Heart left ventricle (tissue), 16 donors: ENCODE measurements at regions not wholly inside any gene's neighbourhood (a gene's known extent, or its start where the extent isn't known, plus 50 kb on each side); places are given as distances from the start of the nearest gene placed in this dataset.

Experiments used
- ATAC-seq, 4 donors: fragments of 200-7000 bp; cut with Tn5 transposase; one replicate each; pipeline ENCODE4 v1.9.1; 2020 to 2022; ENCODE audit warnings: moderate library complexity in 4 of 4, mild to moderate bottlenecking in 3 of 4, moderate number of reproducible peaks in 1 of 4
- DNase-seq, 5 donors: peaks; one replicate each; pipeline ENCODE4 v3.0.0-alpha.2; 2020
- H3K27ac ChIP-seq, 12 donors: fragments of 200-600 bp; sonication (generic) in 4 of 12; one replicate each; pipeline versions ENCODE4 v1.5.0 to v1.8.0; 2016 to 2022; ENCODE audit warnings: mild to moderate bottlenecking in 2 of 12
- H3K27me3 ChIP-seq, 9 donors: fragments of 200-600 bp; sonication (generic) in 2 of 9; one replicate each; pipeline versions ENCODE4 v1.5.1 to v1.8.0; 2016 to 2022; ENCODE audit warnings: mild to moderate bottlenecking in 3 of 9
- H3K36me3 ChIP-seq, 9 donors: fragments of 200-600 bp; sonication (generic) in 2 of 9; one replicate each; pipeline versions ENCODE4 v1.5.0 to v1.8.0; 2018 to 2022; ENCODE audit warnings: mild to moderate bottlenecking in 2 of 9
- H3K4me1 ChIP-seq, 12 donors: fragments of 200-600 bp; sonication (generic) in 4 of 12; one replicate each; pipeline versions ENCODE4 v1.5.0 to v1.8.0; 2016 to 2022; ENCODE audit warnings: mild to moderate bottlenecking in 3 of 12
- H3K4me3 ChIP-seq, 12 donors: fragments of 200-600 bp; sonication (generic) in 4 of 12; one replicate each; pipeline versions ENCODE4 v1.5.0 to v1.8.0; 2017 to 2022; ENCODE audit warnings: mild to moderate bottlenecking in 9 of 12, moderate library complexity in 4 of 12
- H3K9me3 ChIP-seq, 12 donors: fragments of 200-600 bp; sonication (generic) in 4 of 12; one replicate each; pipeline versions ENCODE4 v1.5.0 to v1.8.0; 2016 to 2022; ENCODE audit warnings: mild to moderate bottlenecking in 1 of 12
- POLR2A ChIP-seq, 2 donors: fragments of 450-650 bp; IDR thresholded peaks; one replicate each; pipeline ENCODE4 v1.6.1; 2017; ENCODE audit warnings: antibody characterized with exemption in 2 of 2, mild to moderate bottlenecking in 2 of 2, moderate library complexity in 2 of 2
- WGBS, 4 donors: extraction: QIAGEN DNeasy Blood & Tissue Kit in 2 of 4; methylation state at CpG; one replicate each; pipeline versions ENCODE4 v1.1.5 to v1.1.7; 2013 to 2018; 5-methylcytosine and 5-hydroxymethylcytosine counted together
- intact Hi-C, 10 donors: fragments of 100-400 bp; cut with DNase I; formaldehyde crosslinking; loops; one replicate each; pipeline versions ENCODE4 v1.11.1 to v1.14.2; 2022
- TF ChIP-seq, protein P1 (sequence below), 12 donors: fragments of 200-600 bp; sonication (generic) in 4 of 12; IDR thresholded peaks; one replicate each; pipeline versions ENCODE4 v1.5.0 to v1.8.0; 2018 to 2022; ENCODE audit warnings: antibody characterized with exemption in 12 of 12, mild to moderate bottlenecking in 5 of 12
- donor health status: ischemic (EF 13 %, LVEDD 7.1; RV severe dilation, severe dysfunction).
- donor health status: healthy with polysubstance abuse.
- donor health status: DM: no; HTN: yes; CAD: no.
- donor health status: DM: no; HTN: no; CAD: no.
- donor health status: ischemic (EF 25% LVEDD 6.9; RV normal size, moderate dysfunction).
- donor health status: ischemic (EF 25% LVEDD 5.7; RV mildly dilated, moderate dysfunction).
- donor health status: healthy.
- donor health status: DM: yes; HTN: yes; CAD: no.
- donor health status: ischemic (EF 35%, LVEDD 5.7; RV mildly dilated, moderate dysfunction).
- donor health status: nonischemic (EF 11% LVEDD 7.7; RV severe dilation, severe dysfunction).
- donor health status: DM: yes; HTN: yes; CAD: no.
- donor health status: PGD.
- donor health status: ischemic (EF 29% LVEDD 5.4; RV normal size, mild dysfunction).
- donor health status: nonischemic (EF 23%, LVEDD 6.1; RV moderate dilation, normal function).

DNA sequence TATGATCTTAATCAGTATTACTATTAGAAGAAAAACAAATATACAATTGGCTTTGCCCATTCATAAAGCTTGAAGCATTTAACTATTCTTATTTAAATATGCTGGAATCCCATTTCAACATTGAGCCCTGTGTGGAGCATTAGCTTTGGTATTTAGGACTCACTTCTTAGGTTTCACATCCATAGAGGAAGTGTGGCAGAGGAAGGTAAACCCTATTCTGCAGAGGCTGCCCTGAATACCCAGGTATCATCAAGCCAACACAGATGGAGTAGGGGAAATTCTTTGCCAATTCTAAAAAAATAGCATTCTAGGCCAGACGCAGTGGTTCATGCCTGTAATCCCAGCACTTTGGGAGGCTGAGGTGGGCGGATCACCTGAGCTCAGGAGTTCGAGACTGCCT, 361.5 kb downstream of the FIGN start:
- DNase-seq = no peak
- Histone ChIP-seq H3K4me3 (no peak overlapping the region), H3K4me1 (no peaks in the 10 kb centered on the region), H3K27ac (no peak overlapping the region), H3K9me3 (peaks cover 0 to 8% (median 0%) of the 10 kb centered on the region in 12 donors), H3K27me3 (no peaks in the 10 kb centered on the region), H3K36me3 (no peaks in the 10 kb centered on the region)
- intact Hi-C loops = no loop called here
- ATAC-seq = no peak
- no peak for TF ChIP-seq POLR2A (IDR thresholded peaks at IDR 0.05)
- TF ChIP-seq, protein P1, sequence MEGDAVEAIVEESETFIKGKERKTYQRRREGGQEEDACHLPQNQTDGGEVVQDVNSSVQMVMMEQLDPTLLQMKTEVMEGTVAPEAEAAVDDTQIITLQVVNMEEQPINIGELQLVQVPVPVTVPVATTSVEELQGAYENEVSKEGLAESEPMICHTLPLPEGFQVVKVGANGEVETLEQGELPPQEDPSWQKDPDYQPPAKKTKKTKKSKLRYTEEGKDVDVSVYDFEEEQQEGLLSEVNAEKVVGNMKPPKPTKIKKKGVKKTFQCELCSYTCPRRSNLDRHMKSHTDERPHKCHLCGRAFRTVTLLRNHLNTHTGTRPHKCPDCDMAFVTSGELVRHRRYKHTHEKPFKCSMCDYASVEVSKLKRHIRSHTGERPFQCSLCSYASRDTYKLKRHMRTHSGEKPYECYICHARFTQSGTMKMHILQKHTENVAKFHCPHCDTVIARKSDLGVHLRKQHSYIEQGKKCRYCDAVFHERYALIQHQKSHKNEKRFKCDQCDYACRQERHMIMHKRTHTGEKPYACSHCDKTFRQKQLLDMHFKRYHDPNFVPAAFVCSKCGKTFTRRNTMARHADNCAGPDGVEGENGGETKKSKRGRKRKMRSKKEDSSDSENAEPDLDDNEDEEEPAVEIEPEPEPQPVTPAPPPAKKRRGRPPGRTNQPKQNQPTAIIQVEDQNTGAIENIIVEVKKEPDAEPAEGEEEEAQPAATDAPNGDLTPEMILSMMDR (IDR thresholded peaks at IDR 0.05) = no peak
- 93 to 97% (median 95%) methylated on average over 3 of the region's 3 CpGs for WGBS, 4 donors

DNA sequence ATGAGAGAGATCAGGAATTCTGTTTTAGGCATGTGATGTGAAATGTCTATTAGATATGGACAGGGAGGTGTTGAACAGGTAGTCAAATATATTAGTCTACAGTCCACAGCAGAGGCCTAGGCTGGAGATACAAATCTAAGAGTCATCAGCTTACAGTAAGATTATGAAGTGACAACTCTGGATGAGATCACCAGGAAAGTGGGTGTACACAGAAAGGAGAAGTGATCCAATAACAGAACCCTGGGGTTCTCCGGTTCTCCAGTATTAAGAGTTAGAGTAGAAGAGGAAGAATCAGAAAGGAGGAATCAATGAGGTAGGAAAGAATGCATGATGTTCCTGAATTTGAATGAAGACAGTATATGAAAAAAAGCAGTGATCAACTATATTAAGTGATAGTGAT, 362.3 kb downstream of the FIGN start:
- Histone ChIP-seq H3K4me3 (no peak overlapping the region), H3K27ac (no peak overlapping the region), H3K27me3 (no peaks in the 10 kb centered on the region), H3K4me1 (no peaks in the 10 kb centered on the region), H3K36me3 (no peaks in the 10 kb centered on the region), H3K9me3 (peaks cover 0 to 5% (median 0%) of the 10 kb centered on the region in 12 donors)
- intact Hi-C loops = no loop called here
- no peak for DNase-seq
- no peak for TF ChIP-seq POLR2A (IDR thresholded peaks at IDR 0.05)
- TF ChIP-seq, protein P1 (IDR thresholded peaks at IDR 0.05) = no peak
- 84 to 93% (median 88%) methylated on average over 1 of the region's 1 CpG for WGBS, 4 donors
- ATAC-seq = no peak

DNA sequence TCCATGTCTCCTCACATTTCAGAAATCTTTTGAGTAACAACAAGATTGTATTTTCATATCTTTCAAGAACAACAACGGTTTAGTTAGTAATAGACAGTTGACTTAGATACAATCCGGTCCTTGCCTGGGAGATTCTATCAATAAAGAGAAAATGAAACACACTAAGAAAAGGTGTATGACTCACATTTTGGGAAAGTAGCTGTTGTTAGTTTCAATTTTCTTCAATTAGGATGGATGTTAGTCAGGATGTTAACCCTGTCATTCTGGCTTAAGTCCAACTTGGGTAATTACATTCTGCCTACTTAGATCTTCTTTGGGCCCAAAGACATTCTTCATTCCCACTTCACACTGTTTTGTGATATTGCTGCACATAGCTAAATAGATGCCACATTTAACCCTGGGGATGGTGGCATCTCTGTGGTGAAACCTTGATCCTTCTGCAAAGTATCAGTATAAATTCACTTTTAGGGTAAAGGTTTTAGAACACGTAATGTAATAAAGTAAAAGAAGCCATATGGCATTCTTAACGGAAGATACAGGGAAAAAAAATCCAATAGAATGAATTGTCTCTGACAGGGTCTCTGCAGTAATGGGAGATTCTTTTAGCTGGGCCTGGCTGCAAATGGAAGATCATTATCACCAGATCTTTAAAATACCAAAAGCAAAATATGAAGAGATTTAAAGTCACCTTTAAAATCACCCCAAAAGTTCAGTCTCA, 365.5 kb downstream of the FIGN start:
- Histone ChIP-seq H3K27ac (no peak overlapping the region), H3K4me1 (peaks cover 0 to 5% (median 0%) of the 10 kb centered on the region in 12 donors), H3K9me3 (no peaks in the 10 kb centered on the region), H3K4me3 (no peak overlapping the region), H3K27me3 (no peaks in the 10 kb centered on the region), H3K36me3 (no peaks in the 10 kb centered on the region)
- 90 to 93% (median 91%) methylated on average over 4 of the region's 4 CpGs for WGBS, 4 donors
- no peak for TF ChIP-seq POLR2A (IDR thresholded peaks at IDR 0.05)
- TF ChIP-seq, protein P1 (IDR thresholded peaks at IDR 0.05) = no peak
- DNase-seq = no peak
- intact Hi-C loops = no loop called here
- no peak for ATAC-seq

DNA sequence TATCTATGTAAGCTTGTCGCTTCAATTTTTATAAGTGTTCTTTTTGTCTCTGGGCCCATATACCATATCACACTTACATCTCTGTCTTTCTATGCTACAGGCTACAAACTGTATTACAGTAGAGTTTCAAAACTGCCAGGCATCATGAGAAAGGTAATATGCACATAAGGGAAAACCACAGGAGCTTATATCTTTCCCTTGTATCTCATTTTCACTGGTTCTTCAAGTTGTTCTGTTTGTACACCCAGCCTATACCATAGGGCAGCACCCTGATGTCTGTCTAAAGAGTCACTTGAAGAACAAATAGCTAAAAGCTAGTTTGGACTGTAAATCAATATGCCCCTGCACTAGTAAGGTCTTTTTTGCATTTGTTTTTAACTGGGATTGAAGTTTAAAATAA, 366.7 kb downstream of the FIGN start:
- H3K9me3 ChIP-seq = no peaks in the 10 kb centered on the region
- H3K4me1 ChIP-seq = peaks cover 0 to 5% (median 0%) of the 10 kb centered on the region in 12 donors
- H3K4me3 ChIP-seq = no peak overlapping the region
- 55 to 67% (median 61%) methylated on average over 1 of the region's 1 CpG for WGBS, 4 donors
- H3K27me3 ChIP-seq = no peaks in the 10 kb centered on the region
- TF ChIP-seq, protein P1 (IDR thresholded peaks at IDR 0.05) = no peak
- TF ChIP-seq POLR2A (IDR thresholded peaks at IDR 0.05) = no peak
- ATAC-seq (no peak), DNase-seq (no peak)
- H3K36me3 ChIP-seq = no peaks in the 10 kb centered on the region
- no peak overlapping the region for H3K27ac ChIP-seq
- intact Hi-C loops = no loop called here
